Activated T-cell treated with anti-CD3 and anti-CD28 coated beads, Interleukin-2, amount 50 U/mL, for 72 hours (primary cell): ENCODE measurements at regions not wholly inside any gene's neighbourhood (a gene's known extent, or its start where the extent isn't known, plus 50 kb on each side); places are given as distances from the start of the nearest gene placed in this dataset.
"Not testable (repeated sequence)": the region's sequence is repeated elsewhere in the genome, so short reads cannot be mapped to it uniquely, and the experiment has no call there.

Experiments
- ATAC-seq, 2 donors: fragments of 150-1000 bp; cut with Tn5 transposase; replicated peaks in 1 of 2; 2 replicates each; pipeline ENCODE4 v1.10.0; 2021; ENCODE audit warnings: moderate library complexity in 2 of 2, mild to moderate bottlenecking in 1 of 2
- DNase-seq, 2 donors: peaks; one replicate each; pipeline ENCODE4 v3.0.0; 2021 to 2022; ENCODE audit warnings: mixed read lengths in 1 of 2
- H3K27ac Mint-ChIP-seq: one replicate; pipeline ENCODE4 v1.8.0; 2022; ENCODE audit warnings: mild to moderate bottlenecking, moderate library complexity, mixed read lengths
- H3K27me3 Mint-ChIP-seq: one replicate; pipeline ENCODE4 v1.8.0; 2022; ENCODE audit warnings: low read depth, mixed read lengths
- H3K36me3 Mint-ChIP-seq, 2 donors: one replicate each; pipeline ENCODE4 v1.8.0; 2022; ENCODE audit warnings: mixed read lengths in 2 of 2, mild to moderate bottlenecking in 1 of 2; ENCODE audit not compliant: insufficient read depth in 2 of 2
- H3K4me1 Mint-ChIP-seq: one replicate; pipeline ENCODE4 v1.8.0; 2022; ENCODE audit warnings: low read depth, mixed read lengths
- H3K4me3 Mint-ChIP-seq, 2 donors: one replicate each; pipeline ENCODE4 v1.8.0; 2022; ENCODE audit warnings: mild to moderate bottlenecking in 2 of 2, mixed read lengths in 2 of 2, moderate library complexity in 2 of 2
- H3K9me3 Mint-ChIP-seq, 2 donors: one replicate each; pipeline ENCODE4 v1.8.0; 2022; ENCODE audit warnings: mixed read lengths in 2 of 2

DNA sequence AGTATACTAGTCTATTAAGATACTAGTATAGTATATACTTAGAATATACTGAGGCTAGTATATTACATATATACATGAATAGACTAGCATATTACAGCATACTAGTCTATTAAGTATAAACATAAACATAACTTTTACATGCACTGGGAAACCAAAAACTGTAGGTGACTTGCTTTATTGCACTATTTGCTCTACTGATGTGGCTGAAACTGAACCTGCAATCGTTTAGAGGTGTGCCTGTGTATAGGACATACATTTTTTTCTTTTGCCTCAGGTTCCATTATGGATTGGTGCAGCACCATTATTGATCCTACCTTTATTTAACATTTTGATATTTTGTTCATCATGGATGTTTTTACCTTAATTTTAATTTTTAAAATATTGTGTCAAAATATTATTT lies 143.2 kb upstream of the RGS6 start:
- H3K4me3 Mint-ChIP-seq: no peak overlapping the region
- no peak for DNase-seq
- no peak for ATAC-seq
- no peaks in the 10 kb centered on the region for H3K4me1 Mint-ChIP-seq
- H3K27me3 Mint-ChIP-seq: peaks cover 7% of the 10 kb centered on the region
- H3K36me3 Mint-ChIP-seq: peaks cover 0 to 2% of the 10 kb centered on the region in 2 donors
- no peak overlapping the region for H3K27ac Mint-ChIP-seq
- peaks cover 0 to 2% of the 10 kb centered on the region in 2 donors for H3K9me3 Mint-ChIP-seq

DNA sequence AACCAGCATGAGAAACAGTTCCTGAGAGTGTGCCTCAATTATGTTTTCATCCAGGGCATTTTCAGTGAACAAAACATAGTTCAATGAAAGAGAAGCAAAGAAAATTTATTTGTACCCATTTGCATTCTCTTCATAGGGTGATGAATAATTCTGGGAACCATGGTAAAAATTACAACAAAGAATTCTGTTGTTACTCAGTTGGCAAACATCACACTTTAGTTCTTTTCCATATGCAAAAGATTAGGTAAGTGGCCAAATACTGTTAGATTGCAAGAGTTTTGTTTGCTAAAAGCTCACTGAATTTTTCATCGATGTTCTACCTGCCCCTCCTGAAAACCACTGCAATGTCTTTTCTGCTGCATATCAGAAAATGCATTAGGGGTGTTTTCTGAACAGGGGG lies 132.4 kb upstream of the RGS6 start:
- no peak for ATAC-seq
- no peak overlapping the region for H3K4me3 Mint-ChIP-seq
- no peaks in the 10 kb centered on the region for H3K36me3 Mint-ChIP-seq
- peaks cover 32% of the 10 kb centered on the region for H3K27me3 Mint-ChIP-seq
- no peaks in the 10 kb centered on the region for H3K9me3 Mint-ChIP-seq
- H3K27ac Mint-ChIP-seq: no peak overlapping the region
- no peaks in the 10 kb centered on the region for H3K4me1 Mint-ChIP-seq
- DNase-seq: no peak

DNA sequence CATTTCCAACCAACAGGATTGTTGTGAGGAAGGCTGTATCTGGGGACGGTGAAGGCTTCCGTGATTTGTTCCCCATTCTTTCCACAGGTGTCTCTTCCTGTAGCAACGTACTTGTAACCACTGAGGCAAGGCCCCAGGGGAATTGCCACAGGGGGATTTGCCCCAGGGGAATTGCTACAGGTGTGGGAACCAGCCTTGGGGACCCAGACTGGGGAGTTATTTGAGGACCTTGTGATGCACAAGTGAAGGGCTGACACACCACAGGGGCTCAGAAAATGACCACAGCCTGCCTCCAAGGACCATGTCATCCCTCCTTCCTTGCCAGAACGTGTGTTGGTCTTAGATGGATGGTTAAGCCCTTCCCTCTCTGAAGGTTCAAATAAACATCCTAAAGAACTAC lies 131.4 kb upstream of the RGS6 start:
- no peaks in the 10 kb centered on the region for H3K9me3 Mint-ChIP-seq

DNA sequence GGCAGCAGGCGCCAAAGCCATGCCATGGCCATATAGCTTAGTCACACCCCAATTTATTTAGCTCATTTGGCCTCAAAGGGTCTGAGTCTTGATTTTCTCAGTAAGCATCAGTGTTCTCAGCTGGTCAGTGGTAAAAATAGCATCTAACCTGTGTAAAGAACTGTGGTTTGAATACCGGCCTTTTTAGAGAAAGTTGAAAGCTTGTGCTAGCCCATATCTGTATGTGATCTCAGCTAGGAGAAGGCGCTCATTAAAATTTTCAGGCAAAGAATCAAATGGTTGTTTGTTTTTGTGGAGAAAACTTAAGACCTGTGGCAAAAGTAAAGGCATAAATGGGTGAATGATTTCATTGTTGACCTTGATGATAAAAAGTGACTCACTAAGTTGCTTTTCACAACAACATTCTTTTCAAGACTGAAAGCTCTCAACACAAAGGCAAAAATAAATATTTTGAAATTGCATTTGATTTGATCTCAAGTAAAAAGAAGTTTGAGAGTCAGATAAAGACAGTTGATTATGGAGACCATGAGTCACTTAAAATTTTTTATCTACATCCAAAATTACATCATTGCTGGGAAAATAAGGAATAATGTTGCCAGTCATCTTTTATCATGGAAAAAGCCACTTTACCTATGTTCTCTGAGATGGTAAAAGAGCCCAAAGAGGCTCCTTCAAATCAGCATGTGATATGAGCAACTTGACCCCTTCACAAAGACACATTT lies 128.5 kb upstream of the RGS6 start:
- DNase-seq: no peak
- Mint-ChIP-seq H3K4me3 (no peak overlapping the region), H3K4me1 (no peaks in the 10 kb centered on the region), H3K9me3 (no peaks in the 10 kb centered on the region), H3K27ac (no peak overlapping the region), H3K27me3 (peaks cover 33% of the 10 kb centered on the region), H3K36me3 (no peaks in the 10 kb centered on the region)
- ATAC-seq: no peak

More for the DNA sequence above, 131.4 kb upstream of the RGS6 start:
- no peak overlapping the region for H3K27ac Mint-ChIP-seq
- H3K4me1 Mint-ChIP-seq: no peaks in the 10 kb centered on the region
- H3K27me3 Mint-ChIP-seq: peaks cover 28% of the 10 kb centered on the region
- DNase-seq (no peak), ATAC-seq (no peak)
- no peak overlapping the region for H3K4me3 Mint-ChIP-seq
- no peaks in the 10 kb centered on the region for H3K36me3 Mint-ChIP-seq

DNA sequence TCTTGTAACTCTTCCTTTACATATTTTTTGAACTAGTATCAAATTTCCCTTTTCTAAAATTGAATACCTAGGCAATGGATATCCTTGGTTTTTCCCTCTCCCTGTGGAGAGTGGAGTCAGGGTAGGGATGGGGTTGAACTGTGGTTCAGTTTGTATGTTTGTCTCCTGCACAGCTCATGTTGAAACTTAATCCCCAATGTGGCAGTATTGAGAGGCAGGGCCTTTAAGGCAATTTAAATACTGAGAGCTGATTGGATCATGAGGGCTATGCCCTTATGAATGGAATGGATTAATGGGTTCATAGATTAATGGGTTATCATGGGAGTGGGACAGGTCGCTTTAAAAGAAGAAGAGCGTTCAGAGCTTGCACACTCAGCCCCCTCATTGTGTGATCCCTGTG lies 127.2 kb upstream of the RGS6 start:
- no peaks in the 10 kb centered on the region for H3K9me3 Mint-ChIP-seq

DNA sequence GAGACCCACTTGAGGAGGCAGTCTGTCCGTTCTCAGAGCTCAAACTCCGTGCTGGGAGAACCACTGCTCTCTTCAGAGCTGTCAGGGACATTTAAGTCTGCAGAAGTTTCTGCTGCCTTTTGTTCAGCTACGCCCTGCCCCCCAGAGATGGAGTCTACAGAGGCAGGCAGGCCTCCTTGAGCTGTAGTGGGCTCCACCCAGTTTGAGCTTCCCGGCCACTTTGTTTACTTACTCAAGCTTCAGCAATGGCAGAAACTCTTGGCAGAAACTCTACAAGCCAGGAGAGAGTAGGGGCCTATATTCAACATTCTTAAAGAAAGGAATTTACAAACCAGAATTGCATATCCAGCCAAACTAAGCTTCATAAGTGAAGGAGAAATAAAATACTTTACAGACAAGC lies 125.2 kb upstream of the RGS6 start:
- H3K4me3 Mint-ChIP-seq, H3K4me1 Mint-ChIP-seq, ATAC-seq, H3K27ac Mint-ChIP-seq, H3K36me3 Mint-ChIP-seq, H3K9me3 Mint-ChIP-seq, DNase-seq: not testable (repeated sequence)
- peaks cover 33% of the 10 kb centered on the region for H3K27me3 Mint-ChIP-seq

More for the DNA sequence above, 127.2 kb upstream of the RGS6 start:
- ATAC-seq (no peak), DNase-seq (no peak)
- Mint-ChIP-seq H3K36me3 (no peaks in the 10 kb centered on the region), H3K4me1 (no peaks in the 10 kb centered on the region), H3K4me3 (no peak overlapping the region), H3K27ac (no peak overlapping the region), H3K27me3 (peaks cover 35% of the 10 kb centered on the region)

DNA sequence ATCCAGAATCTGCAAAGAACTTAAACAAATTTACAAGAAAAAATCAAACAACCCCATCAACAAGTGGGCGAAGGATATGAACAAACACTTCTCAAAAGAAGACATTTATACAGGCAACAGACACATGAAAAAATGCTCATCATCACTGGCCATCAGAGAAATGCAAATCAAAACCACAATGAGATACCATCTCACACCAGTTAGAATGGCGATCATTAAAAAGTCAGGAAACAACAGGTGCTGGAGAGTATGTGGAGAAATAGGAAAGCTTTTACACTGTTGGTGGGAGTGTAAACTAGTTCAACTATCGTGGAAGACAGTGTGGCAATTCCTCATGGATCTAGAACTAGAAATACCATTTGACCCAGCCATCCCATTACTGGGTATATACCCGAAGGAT lies 121.4 kb upstream of the RGS6 start:
- peaks cover 36% of the 10 kb centered on the region for H3K27me3 Mint-ChIP-seq
- not testable (repeated sequence) for ATAC-seq, DNase-seq

DNA sequence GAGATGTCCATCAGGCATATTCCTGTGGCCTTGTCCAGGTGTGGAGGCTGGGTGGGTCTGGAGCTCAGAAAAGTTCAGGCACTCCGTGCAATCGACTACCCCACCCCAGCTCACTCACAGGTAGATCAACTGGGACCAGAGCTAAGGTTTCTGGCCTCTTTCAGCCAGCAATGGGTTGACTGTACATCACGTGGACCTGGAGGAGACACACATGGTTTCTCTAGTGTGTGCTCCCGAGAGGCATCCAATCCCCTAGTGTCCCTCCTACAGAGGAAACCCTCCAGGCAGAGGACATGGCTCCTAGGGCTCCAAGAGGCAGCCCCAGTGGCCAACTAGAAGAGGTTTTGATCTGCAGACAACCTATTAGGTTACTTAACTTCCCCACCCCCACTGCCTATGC lies 119.5 kb upstream of the RGS6 start:
- no peak overlapping the region for H3K4me3 Mint-ChIP-seq
- DNase-seq: no peak
- H3K36me3 Mint-ChIP-seq: no peaks in the 10 kb centered on the region
- no peak overlapping the region for H3K27ac Mint-ChIP-seq
- no peak for ATAC-seq
- H3K27me3 Mint-ChIP-seq: peaks cover 29% of the 10 kb centered on the region
- no peaks in the 10 kb centered on the region for H3K4me1 Mint-ChIP-seq
- no peaks in the 10 kb centered on the region for H3K9me3 Mint-ChIP-seq

More for the DNA sequence above, 121.4 kb upstream of the RGS6 start:
- H3K9me3 Mint-ChIP-seq, H3K4me1 Mint-ChIP-seq, H3K27ac Mint-ChIP-seq, H3K4me3 Mint-ChIP-seq, H3K36me3 Mint-ChIP-seq: not testable (repeated sequence)

DNA sequence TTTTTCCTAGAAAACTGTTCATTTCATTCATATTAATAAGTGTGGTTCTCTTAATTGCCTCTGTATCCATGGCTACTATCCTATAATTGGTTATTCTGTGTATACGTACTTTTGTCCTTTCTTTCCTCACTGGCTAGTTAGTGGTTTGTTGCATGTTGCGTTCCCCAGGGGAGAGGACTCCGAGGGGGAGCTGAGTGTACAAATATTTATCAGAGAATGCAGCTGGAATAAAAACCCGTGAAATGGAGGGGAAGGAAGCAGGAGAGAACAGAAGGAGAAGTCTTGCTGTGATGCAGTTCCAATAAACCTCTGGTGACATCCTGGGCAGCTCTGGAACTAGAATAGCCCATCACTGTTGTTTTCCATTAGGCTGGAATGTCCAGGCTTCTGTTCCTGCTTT lies 117.1 kb upstream of the RGS6 start:
- no peaks in the 10 kb centered on the region for H3K9me3 Mint-ChIP-seq
- H3K4me1 Mint-ChIP-seq: no peaks in the 10 kb centered on the region
- no peaks in the 10 kb centered on the region for H3K36me3 Mint-ChIP-seq
- peaks cover 15% of the 10 kb centered on the region for H3K27me3 Mint-ChIP-seq
- H3K4me3 Mint-ChIP-seq: no peak overlapping the region
- no peak overlapping the region for H3K27ac Mint-ChIP-seq
- ATAC-seq (no peak), DNase-seq (no peak)

DNA sequence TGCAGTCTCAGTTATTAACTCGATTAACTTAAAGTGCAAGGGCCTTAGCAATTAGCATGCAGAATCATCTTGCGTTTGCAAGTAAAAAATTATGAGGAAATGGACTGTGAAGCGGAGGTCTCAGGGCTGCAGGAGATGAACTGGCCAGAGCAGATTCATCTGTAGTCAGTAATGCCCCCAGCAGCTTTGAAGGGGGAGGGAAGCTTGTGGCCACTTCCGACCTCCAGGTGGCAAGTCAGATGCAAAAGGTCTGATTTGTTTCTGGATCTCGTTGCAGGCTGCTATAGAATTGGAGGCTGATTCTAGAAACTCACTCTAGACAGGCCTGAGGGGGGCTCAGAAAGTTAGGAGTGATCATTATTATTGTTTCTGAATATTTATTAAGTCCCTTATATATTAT lies 107.4 kb upstream of the RGS6 start:
- peaks cover 17% of the 10 kb centered on the region for H3K27me3 Mint-ChIP-seq
- no peaks in the 10 kb centered on the region for H3K9me3 Mint-ChIP-seq
- no peak overlapping the region for H3K4me3 Mint-ChIP-seq
- DNase-seq (no peak), ATAC-seq (no peak)
- no peak overlapping the region for H3K27ac Mint-ChIP-seq
- no peaks in the 10 kb centered on the region for H3K36me3 Mint-ChIP-seq
- H3K4me1 Mint-ChIP-seq: no peaks in the 10 kb centered on the region

DNA sequence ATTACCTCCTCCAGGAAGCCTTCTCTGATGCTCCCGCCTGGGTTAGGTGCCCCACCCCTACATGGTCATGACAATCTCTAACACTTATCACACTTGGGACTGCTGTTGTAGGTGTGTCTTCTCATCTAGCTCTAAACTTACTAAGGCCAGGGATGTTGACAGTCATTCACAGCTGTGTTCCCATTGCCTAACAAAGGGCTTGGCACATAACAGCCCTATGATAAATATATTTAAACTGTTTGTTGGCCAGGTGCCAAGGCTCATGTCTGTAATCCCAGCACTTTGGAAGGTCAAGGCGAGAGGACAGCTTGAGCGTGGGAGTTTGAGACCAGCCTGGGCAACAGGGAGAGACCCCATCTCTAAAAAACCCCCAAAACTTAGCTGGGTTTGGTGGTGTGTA lies 98.8 kb upstream of the RGS6 start:
- Mint-ChIP-seq H3K27me3 (no peaks in the 10 kb centered on the region), H3K4me1 (no peaks in the 10 kb centered on the region), H3K36me3 (peaks cover 0 to 3% of the 10 kb centered on the region in 2 donors), H3K9me3 (peaks cover 3 to 7% of the 10 kb centered on the region in 2 donors), H3K4me3 (no peak overlapping the region), H3K27ac (no peak overlapping the region)
- ATAC-seq (no peak), DNase-seq (no peak)

DNA sequence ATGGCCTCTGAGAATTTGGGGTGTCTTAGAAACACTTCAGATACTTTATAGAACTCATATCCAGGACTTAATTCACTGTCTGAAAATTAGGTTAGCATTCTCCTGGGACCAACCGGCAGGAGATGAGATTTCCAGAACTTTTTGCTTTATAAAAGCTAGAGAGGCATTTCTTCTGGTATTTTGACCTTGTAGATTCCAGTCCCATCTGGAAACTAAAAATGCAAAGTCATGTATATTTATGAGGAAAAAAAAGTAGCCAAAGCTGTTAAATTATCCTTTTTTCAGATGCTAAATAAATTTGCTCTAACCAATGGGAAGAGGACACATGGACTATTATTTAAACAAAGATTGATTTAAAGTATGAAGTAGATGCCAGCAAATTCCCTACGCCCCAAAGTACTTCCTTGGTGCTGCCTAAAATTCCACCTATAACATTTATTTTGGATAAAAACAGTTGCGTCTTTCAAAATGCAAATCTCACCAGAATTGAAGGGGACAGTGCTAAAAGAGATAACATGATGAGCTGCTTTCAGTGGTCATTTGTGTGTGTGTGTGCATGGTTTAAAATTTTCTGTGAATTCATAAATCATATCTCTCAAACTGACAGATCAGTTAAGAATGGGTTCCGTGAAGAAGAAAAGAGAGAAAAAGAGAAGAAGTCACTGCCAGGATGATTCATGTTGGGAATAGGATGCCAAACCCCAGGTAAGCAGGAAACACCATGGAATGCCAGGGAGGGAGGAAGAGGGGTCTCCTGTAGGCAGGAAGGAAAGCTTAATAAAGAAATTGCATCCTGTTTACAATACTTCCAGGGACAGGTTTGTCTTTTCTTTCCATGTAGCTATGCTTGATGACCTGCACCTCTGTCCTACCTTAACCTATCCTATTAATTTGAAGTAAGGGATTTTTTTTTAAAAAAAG lies 97.7 kb upstream of the RGS6 start:
- H3K36me3 Mint-ChIP-seq: peaks cover 0 to 3% of the 10 kb centered on the region in 2 donors
- peaks cover 5% of the 10 kb centered on the region for H3K27me3 Mint-ChIP-seq
- H3K4me1 Mint-ChIP-seq: no peaks in the 10 kb centered on the region
- ATAC-seq (no peak), DNase-seq (no peak)
- H3K4me3 Mint-ChIP-seq: no peak overlapping the region
- H3K9me3 Mint-ChIP-seq: peaks cover 3 to 7% of the 10 kb centered on the region in 2 donors
- H3K27ac Mint-ChIP-seq: no peak overlapping the region

DNA sequence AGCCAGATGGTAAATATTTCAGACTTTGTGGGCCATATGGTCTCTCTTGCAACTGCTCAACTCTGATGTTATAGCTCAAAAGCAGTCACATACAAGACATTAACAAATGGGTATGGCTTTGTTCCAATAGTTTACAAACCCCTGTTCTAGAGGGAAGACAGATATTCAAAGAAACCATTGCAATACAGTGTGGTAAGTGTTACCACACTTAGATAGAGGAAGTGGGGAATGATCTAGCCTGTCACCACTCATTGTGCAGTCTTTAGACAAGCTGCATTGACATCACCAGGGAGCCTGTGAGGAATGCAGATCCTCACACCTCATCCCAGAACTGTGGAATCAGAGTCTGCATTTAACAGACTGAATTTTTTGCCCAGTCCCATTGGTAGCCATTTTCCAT lies 80.0 kb upstream of the RGS6 start:
- Mint-ChIP-seq H3K27ac (no peak overlapping the region), H3K36me3 (peaks cover 1 to 5% of the 10 kb centered on the region in 2 donors), H3K4me3 (no peak overlapping the region), H3K27me3 (peaks cover 24% of the 10 kb centered on the region), H3K9me3 (peaks cover 0 to 3% of the 10 kb centered on the region in 2 donors), H3K4me1 (peaks cover 13% of the 10 kb centered on the region)
- DNase-seq (no peak), ATAC-seq (no peak)
